IPS DF 19.7 (cell line): ENCODE measurements at regions not wholly inside any gene's neighbourhood (a gene's known extent, or its start where the extent isn't known, plus 50 kb on each side); places are given as distances from the start of the nearest gene placed in this dataset.

Experiments used
- DNase-seq: peaks from one replicate; pipeline ENCODE4 v3.0.0-alpha.2; 2013; ENCODE audit warnings: low read depth, low spot score

DNA sequence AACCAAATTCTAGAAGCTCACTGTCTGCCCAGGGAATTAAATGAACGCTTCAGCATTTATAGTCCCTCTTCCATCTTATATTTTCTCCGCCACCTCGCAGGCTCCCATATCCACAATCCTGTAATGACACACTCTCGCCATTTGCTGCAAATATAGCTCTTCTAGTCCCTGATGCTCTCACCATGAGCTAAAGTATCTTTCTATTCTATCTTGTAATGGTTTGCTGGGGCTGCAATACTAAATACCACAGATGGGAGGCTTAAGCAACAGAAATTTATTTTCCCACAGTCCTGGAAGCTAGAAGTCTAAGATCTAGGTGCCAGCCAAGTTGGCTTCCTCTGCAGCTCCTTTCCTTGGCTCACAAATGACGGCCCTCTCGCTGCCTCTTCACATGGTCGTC lies 106.9 kb upstream of the NPHP3 start:
- no peak for DNase-seq

DNA sequence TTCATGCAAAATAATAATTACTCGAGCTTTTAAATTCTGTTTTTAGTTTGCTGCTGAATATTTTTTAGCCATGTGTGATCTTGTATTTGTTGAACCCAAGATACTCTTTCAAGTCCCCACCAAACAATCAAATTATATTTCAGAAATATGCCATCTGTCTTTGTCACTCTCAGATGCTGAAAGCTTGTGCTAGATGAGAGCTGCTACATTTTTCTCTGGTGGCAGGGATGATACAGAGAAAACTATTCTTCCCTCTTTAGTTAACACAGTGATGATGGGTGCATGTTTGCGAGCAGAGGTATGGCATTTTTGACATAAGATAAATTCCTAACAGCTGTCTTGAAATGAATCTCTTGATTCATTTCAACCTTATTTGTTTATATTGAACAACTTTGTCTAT lies 100.6 kb upstream of the NPHP3 start:
- DNase-seq: no peak

GRCh38 chr3:132822266-132822665 lies 100.1 kb upstream of the NPHP3 start:
- no peak for DNase-seq

- no peak for DNase-seq
These were observed 99.1 kb upstream of the NPHP3 start for GRCh38 chr3:132821314-132821713.

- no peak for DNase-seq
These were observed 96.0 kb upstream of the NPHP3 start for GRCh38 chr3:132818251-132818650.

DNA sequence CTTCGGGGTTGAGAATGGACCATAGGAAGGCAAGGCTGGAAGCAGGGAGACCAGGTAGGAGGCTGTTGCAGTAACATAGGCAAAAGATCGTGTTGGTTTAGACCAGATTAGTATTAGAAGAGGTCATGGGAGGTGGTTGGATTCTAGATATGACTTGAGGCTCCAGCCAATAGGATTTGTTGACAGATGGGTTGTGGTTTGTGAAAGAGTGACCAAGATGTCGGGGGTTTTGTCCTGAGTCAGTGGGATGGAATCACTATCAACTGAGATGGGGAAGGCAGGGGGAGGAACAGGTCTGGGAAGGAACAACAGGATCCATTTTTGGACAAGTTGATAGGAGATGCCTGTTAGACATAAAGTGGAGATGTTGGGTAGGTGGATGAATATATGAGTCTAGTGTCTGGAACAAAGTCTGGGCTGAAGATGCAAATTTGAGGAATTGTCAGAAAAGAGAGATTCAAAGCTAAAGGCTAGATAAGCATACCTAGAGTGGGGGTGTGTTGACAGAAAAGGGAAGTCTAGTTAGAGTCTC lies 95.5 kb upstream of the NPHP3 start:
- no peak for DNase-seq

DNA sequence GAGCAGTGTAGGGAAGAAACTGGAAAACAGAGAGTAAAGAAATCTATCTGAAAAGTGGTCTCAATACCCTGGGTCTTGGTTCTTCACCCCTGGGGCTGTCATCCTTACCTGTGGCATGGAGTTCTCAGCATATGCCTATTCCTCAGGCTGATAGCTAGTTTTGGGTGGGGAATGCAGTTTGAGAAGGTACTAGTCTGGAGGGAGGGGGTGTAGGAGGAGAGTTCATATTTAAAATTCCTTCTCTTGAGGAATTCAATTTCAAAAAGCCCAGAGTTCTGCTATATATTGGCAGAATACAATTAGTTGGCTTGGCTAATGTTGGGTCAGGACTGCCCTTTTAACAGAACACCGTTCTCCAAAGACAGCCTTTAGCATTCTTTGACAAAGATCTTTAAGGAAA lies 82.9 kb upstream of the NPHP3 start:
- DNase-seq: no peak

GRCh38 chr3:132804498-132804897 lies 82.3 kb upstream of the NPHP3 start:
- no peak for DNase-seq

DNA sequence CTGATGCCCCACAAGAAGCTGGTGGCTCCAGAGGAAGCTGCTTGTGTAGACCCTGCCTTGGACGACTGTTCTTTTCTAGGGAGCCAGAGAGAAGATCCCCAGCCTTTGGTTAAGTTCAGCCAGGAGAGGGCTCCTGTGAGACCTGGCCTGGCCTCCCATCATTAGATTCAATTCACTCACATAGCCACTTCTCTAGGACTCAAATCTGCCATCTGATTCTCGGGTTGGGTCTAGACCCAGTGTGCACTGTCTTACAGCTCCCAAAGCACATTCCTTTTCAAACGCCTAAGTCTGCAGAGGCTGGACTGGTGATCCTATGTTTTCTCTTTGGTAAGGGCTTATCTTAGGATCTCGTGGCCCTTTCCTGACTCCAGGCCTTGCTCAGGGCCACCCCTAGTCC lies 81.7 kb upstream of the NPHP3 start:
- peak; percentile 15 for DNase-seq

DNA sequence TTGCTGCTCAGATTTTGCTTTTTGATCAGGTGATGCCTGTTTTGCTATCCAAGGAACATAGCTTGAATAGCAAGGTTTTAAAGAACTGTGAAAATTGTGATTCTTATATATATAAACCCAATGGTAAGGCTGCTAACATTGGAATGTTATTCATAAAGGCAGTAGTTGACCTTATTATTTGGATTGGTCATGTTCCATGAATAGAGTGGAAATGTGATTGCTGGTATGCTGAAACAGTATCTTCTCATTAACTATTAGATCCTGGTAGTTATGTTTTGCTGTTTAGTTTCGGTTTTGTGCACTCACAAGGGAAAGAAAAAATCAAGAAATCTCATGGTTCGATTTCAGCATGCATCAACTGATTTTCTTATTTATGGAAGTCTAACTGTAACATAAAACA lies 78.7 kb upstream of the NPHP3 start:
- DNase-seq: no peak

- no peak for DNase-seq
These were observed 68.6 kb upstream of the NPHP3 start for GRCh38 chr3:132790806-132791205.

DNA sequence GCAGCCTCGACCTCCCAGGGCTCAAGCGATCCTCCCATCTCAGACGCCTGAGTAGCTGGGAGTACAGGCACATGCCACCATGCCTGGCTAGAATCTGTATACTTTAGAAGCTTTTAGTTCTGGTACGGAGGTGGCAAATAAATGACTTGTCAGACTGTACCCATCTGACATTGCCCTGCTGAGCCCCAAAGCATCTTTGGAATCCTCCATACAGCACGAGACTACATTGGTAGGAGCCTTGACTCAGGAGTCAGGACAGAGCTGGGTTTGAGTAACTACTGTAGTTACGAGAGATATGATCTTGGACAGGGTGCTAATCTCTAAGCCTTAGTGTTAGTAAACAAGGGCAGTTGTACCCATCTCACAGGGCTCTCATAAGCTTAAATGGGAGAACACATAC lies 67.8 kb upstream of the NPHP3 start:
- no peak for DNase-seq

GRCh38 chr3:132788301-132788671 lies 66.1 kb upstream of the NPHP3 start:
- no peak for DNase-seq

DNA sequence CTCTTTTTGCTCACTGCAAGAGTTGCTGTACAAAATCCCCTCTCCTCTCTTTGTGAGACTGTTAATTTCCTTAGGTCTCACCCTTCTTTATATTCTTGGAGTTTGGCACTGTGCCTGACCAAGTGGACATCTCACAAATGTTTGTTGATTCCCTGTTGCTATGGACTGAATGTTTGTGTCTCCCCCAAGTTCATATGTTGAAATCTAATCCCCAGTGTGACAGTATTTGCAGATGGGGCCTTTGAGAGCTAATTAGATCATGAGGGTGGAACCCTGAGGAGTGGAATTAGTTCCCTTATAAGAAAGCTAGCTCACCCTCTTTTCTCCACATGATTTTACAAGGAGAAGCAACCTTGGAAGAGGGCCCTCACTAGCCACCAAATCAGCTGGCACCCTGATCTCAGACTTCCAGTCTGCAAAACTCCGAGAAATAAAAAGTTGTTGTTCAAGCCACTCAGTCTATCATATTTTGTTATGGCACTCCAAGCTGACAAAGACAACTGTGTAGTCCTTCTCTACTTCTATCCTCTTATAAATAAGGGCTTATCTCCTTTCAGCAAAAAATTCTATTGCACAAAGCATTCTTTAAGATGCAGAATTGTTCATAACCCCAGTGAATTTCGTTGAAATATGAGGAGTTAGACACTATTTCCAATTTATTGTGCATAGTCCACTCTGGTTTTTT lies 65.5 kb upstream of the NPHP3 start:
- DNase-seq: no peak

- DNase-seq: no peak
These were observed 64.7 kb upstream of the NPHP3 start for GRCh38 chr3:132786890-132787289.

DNA sequence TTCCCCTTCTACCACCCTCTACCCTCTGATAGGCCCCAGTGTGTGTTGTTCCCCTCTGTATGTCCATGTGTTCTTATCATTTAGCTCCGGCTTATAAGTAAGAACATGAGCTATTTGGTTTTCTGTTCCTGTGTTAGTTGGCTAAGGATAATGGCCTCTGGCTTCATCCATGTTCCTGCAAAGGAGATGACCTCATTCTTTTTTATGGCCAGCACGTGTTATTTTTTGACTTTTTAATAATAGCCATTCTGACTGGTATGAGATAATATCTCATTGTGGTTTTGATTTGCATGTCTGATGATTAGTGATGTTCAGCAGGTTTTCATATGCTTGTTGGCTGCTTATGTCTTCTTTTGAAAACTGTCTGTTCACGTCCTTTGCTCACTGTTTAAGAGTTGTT lies 63.1 kb upstream of the NPHP3 start:
- no peak for DNase-seq

DNA sequence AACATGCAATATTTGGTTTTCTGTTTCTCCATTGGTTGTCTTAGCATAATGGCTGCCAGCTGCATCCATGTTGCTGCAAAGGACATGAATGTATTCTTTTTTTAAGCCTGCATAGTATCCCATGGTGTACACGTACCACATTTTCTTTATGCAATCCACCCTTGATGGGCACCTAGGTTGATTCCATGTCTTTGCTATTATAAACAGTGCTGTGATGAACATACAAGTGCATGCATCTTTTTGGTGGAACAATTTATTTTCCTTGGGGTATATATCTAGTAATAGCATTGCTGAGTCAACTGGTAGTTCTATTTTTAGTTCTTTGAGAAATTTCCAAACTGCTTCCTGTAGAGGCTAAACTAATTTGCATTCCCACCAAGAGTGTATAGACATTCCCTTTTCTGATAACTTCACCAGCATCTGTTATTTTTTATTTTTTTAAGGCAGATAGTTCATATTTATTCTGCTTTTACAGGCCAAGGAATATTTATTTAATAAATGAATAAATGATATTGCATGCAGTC lies 62.4 kb upstream of the NPHP3 start:
- no peak for DNase-seq

- no peak for DNase-seq
These were observed 60.9 kb upstream of the NPHP3 start for GRCh38 chr3:132783152-132783551.

GRCh38 chr3:132781922-132782321 lies 59.7 kb upstream of the NPHP3 start:
- no peak for DNase-seq

DNA sequence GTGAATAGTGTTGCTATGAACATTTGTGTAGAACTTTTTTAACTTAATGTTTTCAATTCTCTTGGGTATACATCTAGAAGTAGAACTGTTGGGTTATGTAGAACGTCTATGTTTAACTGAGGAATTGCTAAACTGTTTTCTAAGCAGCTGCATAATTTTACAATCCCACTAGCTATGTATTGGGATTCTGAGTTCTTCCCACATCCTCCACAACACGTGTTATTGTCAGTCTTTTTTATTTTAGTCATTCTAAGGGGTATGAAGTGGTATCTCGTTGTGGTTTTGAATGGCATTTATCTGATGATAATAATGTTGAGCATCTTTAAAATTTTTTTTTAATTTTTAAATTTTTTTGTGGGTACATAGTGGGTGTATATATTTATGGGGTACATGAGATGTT lies 55.0 kb upstream of the NPHP3 start:
- no peak for DNase-seq

DNA sequence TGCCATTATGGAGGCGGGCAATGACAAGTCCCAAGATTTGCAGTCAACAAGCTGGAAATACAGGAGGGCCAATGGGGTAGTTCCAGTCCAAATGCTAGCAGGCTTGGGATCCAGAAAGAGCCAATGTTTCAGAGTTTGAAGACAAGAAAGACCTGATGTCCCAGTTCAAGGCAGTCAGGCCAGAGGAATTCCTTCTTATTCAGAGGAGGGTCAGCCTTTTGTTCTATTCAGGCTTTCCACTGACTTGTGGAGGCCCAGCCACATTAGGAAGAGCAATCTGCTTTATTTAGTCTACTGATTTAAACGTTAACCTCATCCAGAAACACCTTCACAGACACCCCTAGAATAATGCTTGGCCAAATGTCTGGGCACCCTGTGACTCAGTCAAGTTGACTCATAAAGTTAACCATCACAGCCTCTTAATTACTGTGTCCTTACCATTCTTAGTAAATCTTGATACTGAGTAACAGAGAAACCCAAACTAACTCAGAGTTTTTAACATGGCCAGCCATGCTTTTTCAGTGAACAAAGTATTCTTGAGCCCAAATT lies 50.9 kb upstream of the NPHP3 start:
- no peak for DNase-seq

GRCh38 chr3:132772252-132772651 lies 50.0 kb upstream of the NPHP3 start:
- no peak for DNase-seq
